Testis (tissue), 2 donors: ENCODE measurements at regions not wholly inside any gene's neighbourhood (a gene's known extent, or its start where the extent isn't known, plus 50 kb on each side); places are given as distances from the start of the nearest gene placed in this dataset.

Experiments used
- POLR2A ChIP-seq: fragments of 450-650 bp; IDR thresholded peaks from one replicate; pipeline ENCODE4 v1.6.1; 2017; ENCODE audit warnings: antibody characterized with exemption, mild to moderate bottlenecking, moderate library complexity
- TF ChIP-seq, protein P1 (sequence below), 3 experiments: fragments of 450-650 bp in 2 of 3; fragments of 200-600 bp in 1 of 3; sonication (generic) in 1 of 3; IDR thresholded peaks; one replicate each; pipeline ENCODE4 v1.5.1; 2016 to 2019; ENCODE audit warnings: antibody characterized with exemption in 3 of 3, mild to moderate bottlenecking in 2 of 3, moderate library complexity in 1 of 3

DNA sequence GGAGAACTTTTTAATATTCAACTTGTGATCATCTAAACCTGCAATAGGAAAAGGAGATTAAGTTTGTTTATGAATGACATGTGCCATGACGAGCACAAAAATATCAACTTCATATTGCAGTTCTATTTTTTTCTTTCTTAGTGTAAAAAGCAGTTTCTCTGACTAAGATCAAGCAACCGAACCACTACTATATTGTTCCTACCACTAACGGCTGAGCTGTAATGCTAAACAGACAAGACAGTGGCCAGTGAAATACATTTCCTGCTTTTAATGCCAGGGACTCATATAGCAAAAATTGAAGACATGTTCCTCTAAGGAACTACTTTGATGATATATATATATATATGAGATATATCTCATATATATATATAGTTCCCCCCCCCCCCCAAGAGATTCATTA, 1705.6 kb upstream of the TMEFF2 start:
- TF ChIP-seq, protein P1, sequence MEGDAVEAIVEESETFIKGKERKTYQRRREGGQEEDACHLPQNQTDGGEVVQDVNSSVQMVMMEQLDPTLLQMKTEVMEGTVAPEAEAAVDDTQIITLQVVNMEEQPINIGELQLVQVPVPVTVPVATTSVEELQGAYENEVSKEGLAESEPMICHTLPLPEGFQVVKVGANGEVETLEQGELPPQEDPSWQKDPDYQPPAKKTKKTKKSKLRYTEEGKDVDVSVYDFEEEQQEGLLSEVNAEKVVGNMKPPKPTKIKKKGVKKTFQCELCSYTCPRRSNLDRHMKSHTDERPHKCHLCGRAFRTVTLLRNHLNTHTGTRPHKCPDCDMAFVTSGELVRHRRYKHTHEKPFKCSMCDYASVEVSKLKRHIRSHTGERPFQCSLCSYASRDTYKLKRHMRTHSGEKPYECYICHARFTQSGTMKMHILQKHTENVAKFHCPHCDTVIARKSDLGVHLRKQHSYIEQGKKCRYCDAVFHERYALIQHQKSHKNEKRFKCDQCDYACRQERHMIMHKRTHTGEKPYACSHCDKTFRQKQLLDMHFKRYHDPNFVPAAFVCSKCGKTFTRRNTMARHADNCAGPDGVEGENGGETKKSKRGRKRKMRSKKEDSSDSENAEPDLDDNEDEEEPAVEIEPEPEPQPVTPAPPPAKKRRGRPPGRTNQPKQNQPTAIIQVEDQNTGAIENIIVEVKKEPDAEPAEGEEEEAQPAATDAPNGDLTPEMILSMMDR (IDR thresholded peaks at IDR 0.05): no peak
- no peak for TF ChIP-seq POLR2A
